ENCODE measurements at regions not wholly inside any gene's neighbourhood (a gene's known extent, or its start where the extent isn't known, plus 50 kb on each side); places are given as distances from the start of the nearest gene placed in this dataset.

DNA sequence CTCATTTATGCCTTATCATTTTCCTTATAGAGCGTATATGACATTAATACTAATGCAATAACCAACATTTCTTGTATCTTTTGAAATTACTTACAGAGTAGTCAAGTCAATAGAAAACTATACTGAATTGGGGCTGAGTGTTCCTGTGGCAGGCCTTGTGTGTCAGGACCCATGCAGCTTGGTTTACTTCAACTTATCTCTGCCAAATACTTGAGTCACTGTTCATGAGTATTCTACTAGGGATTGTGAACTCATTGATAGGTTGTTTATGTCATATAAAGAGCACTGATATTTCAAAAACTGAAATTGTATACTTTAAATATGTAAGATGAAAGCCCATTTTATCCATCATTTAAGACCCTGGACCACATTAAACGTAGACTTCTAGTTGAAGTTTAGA is 688.6 kb upstream of the SLITRK1 start:
- DNase-seq (ENCODE audit: low read depth): peak; percentile 1

DNA sequence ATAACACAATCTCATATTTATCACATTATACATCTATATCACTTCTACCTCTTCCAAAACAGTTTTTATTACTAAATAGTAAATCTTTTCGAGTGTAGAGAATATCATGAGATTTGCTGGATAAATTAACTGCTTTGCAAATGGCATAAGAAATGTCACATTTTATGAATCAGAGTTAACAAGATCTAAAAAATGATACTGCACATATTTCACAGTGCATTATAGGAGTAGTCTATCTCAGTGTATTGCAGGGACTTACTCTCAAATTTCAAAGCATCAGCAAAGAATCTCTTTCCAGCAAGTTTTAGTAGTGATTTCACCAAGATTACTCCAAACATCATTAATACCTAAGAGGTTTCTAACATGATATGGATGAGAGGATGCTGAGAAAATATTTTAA is 687.1 kb upstream of the SLITRK1 start:
- DNase-seq (ENCODE audit: low read depth): no peak

DNA sequence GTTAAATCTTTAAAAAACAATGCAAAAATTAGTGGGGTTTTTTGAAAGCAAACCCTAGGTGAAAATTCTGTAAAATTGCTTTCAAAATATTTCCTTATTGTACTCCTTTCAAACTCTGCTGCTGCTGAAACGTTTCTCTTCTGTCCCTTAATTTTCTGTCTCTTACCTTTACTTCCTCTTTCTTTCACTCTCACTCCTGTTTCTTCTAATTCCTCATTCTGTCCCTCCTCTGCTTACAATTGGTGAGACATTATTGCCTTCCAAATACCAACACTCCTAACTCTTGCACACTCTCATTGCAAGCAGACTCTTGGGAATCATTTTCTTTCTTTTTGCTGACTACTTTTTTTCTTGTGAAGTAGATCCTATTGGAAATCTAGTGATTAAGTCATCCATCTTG is 685.6 kb upstream of the SLITRK1 start:
- no peak for DNase-seq (ENCODE audit: low read depth)

DNA sequence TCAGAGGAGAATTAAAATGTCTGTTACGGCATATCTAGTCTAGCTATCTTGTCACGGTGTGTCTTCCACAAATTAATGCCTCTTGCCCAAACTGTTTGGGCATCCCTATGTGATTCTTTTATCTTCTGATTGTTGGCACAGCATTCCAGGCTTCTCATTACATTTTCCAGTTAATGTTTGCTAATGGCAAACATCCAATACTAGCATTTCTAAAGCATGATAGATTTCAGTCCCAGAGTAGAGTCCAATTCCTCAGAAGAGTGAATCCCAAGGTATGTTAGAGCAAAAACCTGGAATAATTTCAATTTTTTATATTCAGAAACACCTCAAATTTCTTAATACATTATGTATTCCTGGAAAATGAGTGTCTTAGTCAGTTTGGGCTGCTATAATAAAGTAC is 684.5 kb upstream of the SLITRK1 start:
- no peak for DNase-seq (ENCODE audit: low read depth)

DNA sequence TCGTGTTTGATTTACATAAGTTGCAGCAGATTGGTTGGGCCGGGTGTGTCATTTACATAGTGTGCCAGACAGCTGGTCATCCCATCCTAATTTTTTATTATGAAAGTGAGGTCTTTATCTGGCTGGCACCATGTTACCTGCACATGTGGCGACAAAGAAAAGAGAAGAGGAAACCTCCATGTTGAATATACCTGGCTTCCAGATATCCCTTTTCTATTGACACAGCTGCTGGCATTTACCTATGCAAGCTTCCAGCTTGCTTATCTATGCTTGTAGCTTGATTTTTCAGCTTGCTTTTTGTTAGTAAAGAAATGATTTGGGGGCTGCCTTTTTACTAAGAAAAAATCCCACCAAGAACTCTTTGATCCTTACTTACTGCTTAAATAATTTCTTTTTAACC is 681.3 kb upstream of the SLITRK1 start:
- no peak for DNase-seq (ENCODE audit: low read depth)

DNA sequence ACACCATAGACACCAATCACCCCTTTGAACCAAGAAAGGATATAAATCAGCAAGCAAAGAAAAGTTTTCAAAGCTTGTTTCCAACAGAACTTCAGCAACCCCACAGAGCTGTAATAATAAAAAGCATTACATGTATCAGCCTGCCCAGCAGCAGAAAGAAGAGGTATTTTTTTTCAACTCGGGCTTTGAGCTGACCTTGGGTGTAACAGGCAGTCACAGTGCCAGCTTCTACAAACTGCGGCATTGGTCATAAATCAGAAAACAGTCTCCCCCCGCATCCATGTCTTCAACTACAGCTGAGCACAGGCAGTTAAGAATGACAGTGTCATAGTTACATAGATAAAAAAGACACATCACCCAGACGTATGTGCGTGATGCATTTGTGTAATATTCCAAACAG is 671.0 kb upstream of the SLITRK1 start:
- no peak for DNase-seq (ENCODE audit: low read depth)

DNA sequence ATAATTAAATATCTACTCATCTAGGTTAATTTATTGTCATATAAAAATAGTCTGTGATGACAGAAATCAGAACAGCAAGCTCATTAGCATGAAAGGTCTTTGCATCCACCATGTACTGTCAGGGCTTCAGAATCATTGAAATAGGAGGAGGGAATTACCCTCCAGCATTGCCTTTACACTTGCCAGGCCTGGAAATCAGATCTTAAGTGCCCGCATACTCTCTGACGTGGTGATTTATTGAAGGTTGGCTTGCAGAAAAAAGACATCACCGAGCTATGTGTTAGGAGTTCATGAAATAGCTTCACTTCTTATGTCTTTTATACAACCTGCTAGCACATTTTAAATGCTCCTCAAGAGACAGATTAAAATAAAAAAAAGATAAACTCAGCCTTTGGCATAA is 661.7 kb upstream of the SLITRK1 start:
- DNase-seq (ENCODE audit: low read depth): no peak

DNA sequence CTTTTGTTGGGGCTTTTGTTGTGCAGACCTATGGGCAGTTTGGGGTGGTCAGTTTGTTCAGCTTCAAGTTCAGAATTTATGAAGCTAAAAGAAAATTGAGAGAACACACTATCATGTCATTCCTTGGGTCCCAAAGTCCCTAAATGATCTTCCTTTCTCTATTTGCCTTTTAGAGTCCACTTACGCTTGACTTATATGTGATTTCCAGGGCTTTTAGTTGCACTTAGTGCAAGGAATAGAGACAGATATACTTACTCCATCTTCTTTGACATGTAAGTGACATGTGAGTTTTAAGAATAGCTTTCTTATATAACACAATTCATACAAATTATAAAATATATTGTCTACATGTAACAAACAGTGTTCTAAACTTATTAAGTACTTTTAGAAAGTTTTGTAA is 660.1 kb upstream of the SLITRK1 start:
- no peak for DNase-seq (ENCODE audit: low read depth)

DNA sequence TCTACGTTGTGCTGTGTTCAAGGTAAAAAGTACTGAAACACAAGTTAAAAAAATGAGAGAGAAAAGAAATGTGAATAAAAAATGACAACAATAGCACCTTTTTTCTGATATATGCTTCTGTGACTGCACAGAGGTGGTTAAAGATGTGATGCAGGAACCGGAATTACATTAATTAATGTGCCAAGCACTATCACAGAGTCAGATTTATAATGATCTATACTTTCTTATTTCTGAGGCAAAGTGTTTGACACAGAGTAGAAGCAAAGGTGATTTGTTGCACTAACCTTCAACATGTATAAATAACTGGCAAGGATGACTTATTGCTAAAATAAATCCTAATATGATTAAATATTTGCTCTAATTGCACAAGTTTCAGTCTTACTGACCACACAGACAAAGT is 654.6 kb upstream of the SLITRK1 start:
- DNase-seq (ENCODE audit: low read depth): no peak

DNA sequence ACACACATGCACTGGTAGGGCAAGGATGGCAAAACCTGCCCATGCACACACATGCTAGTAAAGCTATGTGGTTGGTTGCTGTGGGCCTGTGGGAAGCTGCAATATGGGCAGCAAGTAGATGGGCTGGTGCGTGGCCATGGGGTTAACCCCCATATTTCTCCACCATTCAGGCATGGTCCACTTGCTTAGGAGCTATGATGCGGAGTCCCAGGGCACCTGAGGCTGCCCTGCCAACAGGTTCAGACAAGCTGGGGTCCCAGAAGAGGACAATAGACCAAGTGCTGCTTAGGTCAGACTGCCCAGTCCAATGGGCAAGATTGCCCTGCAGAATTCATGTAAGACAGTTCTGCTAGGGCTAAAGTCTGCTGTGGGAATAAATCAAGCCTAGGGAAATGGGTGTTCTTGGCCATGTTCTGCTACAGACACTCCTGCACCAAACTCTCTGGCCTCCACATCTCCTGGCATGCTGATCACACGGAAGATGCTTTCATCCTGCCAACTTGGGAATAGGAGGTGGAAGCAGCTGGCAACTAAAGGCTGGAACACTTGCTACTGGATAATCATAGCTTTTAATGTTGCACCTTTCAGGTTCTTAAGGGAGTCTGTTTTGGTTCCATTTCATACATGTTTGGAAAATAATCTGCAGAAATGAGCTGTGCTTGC is 646.3 kb upstream of the SLITRK1 start:
- no peak for DNase-seq (ENCODE audit: low read depth)

DNA sequence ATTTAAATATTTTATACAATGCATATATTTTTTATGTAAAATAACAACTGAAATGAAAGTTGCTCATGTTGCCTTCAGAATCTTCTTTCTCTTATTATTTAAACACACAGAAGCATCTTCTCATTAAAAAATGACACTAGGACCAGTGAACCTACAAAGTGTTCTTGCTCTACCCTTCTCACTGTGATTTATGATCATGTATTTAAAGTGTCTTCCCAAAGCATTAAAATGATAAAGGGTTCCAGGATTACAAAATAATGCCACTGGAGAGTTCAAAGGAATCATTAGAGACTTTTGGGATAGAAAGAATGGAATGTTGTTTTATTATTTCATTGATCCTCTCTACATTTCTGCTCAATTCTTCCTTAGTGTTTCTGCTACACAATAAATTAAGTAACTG is 643.6 kb upstream of the SLITRK1 start:
- no peak for DNase-seq (ENCODE audit: low read depth)

DNA sequence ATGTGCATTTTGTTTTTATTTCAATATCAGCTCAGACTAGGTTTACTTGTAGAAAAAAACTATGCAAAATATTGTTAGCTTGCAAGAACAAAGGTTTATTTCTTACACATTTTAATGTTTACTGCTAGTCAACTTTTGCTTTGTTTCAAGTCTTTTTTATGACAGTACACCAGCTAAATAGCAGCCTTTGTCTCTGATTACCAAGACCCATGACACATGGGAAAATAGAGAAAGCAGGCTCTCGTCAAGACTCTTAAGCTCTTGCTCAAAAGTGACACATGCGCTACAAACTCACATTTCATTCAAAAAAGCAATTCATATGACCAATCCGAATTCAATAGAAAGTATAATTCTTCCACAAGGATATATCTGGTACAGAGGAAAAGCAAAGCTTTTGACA is 642.3 kb upstream of the SLITRK1 start:
- no peak for DNase-seq (ENCODE audit: low read depth)

DNA sequence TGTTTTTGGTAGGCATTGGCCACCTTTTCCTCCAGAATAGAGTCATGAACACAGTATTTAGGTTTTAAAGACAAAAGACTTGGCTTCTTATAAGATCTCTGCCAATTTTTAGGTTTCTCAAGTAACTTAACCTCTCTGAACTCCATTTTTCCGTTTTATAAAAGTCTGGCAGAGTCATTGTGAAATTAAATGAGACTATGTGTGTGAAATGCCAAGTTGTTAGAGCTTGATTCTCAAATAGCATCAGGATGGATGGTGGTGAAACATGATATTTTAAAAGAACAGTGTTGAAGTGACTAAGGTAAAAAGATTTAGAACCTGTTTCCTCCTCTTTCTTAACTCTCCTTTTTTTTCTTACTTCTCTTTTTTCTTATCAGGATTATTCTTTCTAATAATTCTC is 617.7 kb upstream of the SLITRK1 start:
- DNase-seq (ENCODE audit: low read depth): no peak

DNA sequence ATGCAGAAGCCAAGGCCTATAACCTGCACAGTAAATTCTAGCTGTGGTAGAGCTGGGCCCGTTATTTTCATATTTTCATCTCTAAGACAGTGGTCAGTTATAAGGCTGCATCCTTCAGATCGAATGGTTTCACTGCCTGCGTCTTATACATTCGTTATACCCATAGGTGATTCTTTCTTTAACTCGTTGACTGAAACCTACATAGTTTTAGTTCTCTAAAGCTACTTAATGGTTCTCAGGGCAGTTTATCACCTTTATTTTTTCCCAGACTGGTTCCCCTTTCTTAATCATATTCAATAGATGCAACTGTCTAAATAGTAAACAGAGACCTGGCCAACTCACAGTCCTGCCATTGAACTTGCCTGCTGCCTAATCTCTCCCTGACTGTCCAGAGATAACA is 615.3 kb upstream of the SLITRK1 start:
- no peak for DNase-seq (ENCODE audit: low read depth)

DNA sequence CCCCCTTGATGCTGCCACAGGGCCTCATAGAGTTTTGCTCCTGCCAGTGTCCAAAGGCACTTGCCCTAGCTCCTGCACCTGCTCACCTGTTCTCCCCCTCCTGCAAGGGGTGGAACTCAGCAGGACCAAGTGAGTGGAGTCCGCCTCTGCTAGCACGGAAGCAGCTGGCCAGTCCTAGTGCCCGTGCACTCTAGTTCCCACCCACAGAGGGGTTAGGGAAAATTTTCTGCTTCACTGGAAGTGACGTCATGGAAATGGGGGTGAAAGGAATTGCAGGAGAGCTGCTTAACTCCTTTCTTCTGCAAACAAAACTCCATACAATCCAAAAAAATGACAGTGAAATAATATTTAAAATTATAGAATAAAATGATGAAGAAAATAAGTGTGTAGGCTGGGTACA is 609.7 kb upstream of the SLITRK1 start:
- no peak for DNase-seq (ENCODE audit: low read depth)

DNA sequence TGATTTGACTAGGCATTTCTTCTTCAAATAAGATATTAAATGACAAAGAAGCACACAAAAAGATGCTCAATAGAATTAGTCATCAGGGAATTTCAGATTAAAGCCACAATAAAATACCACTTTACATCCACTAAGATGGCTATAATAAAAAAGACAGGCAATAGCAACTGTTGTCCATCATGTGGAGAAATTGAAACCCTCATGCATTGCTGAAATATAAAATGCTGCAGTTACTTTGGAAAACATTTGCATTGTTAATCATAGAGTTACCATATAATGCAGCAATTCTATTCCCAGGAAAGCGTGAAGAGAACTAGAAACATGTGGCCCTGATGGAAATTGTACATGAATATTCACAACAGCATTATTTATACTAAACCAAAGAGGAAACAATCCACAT is 605.5 kb upstream of the SLITRK1 start:
- no peak for DNase-seq (ENCODE audit: low read depth)

DNA sequence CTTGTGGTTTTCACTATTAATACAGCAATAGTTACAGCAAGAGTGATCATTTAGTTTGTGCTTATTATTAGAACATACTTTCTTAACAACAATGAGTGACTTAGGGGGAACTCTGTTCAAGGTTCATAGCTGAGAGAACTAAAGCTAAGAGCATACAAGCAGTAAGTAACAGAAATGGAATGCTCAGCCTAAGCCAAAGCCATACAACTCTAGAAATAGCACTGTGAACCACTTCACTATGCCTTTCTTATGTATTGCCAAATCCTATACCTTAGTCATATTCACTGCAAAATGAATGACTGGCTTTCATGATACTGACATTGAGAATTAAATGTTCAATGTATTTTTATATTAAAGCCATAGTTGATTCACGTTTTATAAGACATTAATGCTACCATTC is 599.7 kb upstream of the SLITRK1 start:
- DNase-seq (ENCODE audit: low read depth): peak; percentile 57

DNA sequence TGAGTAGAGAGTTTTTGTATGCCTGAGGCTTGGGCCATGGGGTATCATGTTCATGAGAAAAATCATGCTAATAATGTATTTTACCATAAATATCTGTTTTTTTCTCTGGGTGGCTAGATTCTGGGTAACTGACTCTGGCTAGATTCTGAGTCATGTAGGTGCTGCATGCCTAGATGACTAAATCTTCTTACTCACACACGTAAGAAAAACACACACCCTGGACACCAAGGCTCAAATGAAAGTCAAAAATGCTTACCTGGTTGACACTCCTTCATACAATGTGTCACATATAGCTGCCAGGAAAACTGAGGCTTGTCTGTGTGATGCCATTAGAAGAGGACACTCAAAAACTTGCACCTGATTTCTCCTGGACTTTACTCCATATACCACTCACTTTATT is 597.4 kb upstream of the SLITRK1 start:
- DNase-seq (ENCODE audit: low read depth): peak; percentile 2

DNA sequence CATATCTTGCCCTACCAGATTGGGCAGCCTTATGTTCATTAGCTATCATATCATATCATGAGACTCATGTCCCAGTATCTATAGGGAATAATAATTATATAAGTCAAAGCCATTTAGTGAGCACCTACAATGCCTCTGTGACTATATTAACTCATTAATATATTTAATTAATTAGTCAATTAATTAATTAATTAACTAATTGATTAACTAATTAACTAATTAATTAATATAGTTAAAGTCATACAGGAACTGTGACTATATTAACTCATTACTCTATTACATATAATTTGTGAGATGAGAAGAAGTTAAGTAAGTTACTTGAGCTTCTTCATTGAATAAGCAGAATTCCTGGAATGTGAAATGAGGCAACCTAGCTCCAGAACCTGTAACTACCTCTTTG is 588.3 kb upstream of the SLITRK1 start:
- no peak for DNase-seq (ENCODE audit: low read depth)

DNA sequence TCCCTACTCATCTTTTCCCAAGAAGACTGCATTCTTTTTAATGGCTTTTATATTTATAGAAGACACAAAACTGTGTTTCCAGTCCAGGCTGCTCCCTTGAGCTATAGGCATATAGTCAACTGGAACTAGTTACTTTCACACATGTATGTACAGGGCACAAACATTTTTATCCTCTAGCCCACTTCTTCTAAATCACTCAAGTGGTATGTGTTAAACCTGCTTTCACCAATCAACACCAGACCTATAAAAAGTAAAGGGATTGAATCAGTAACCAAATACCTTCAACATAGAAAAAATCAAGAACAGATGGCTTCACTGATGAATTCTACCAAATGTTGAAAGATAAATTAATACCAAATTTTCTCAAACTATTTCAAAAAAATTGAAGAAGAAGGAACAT is 584.2 kb upstream of the SLITRK1 start:
- no peak for DNase-seq (ENCODE audit: low read depth)

DNA sequence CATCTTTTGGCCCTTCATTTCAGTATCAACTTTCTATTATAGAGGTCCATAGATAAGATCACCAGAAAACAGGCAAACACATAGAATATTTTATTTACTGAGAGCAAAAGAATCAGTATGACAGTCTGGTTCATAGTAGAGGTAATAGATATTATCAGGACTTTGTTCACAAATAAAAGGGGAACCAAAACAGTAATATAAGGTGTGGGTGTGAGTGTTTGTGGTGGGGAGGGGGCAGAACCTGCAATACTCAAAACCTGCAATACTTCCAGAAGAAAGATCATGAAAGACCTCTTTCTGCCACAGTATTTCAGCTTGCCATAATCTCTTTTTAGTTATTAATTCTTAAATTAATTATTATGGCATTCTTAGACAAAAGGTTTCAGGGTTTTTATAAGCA is 578.7 kb upstream of the SLITRK1 start:
- no peak for DNase-seq (ENCODE audit: low read depth)

DNA sequence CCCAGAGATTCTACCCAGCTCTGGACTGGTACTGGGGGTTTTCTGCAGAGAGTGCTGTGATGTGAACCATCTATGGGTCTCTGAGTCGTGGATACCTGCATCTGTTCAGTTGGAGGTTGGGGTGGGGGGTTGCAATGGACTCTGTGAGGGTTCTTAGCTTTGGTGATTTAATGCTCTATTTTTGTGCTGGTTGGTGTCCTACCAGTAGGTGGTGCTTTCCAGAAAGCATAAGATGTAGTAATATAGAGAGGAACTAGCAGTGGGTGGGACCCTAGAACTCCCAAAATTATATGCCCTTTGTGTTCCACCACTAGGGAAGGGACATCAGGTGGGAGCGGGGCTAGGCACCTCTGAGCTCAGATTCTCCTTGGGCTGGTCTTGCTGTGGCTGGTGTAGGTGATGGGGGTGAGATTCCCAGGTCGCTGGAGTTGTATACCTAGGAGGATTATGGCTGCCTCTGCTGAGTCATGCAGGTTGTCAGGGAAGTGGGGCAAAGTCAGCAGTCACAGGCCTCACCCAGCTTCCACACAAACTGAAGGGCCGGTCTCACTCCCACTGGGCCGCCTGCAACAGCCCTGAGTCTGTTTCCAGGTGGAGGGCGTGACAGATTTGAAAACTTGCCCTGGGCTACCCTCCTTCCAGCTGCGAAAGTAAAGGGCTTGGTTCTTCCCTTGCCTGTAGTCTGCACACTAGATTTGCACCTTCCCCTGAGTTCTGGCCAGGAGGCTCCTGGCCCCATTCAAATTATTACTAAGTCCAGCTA is 573.0 kb upstream of the SLITRK1 start:
- DNase-seq (ENCODE audit: low read depth): no peak

DNA sequence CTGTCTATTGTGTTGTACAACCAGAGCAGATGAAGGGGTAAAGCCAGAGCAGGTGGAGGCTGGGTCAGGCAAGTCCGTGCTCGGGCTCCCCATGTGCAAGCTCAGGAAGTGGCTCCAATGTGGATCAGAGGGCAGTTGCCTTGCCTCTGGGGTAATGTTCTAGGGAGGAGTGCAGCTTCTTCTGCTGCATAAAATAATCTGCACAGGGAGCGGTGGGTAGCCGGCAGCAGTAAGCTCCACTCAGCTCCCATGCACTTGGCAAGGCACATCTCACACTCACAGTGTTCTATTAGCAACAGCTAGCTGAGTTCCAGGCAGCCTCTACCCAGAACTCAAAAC is 565.3 kb upstream of the SLITRK1 start:
- DNase-seq (ENCODE audit: low read depth): no peak

DNA sequence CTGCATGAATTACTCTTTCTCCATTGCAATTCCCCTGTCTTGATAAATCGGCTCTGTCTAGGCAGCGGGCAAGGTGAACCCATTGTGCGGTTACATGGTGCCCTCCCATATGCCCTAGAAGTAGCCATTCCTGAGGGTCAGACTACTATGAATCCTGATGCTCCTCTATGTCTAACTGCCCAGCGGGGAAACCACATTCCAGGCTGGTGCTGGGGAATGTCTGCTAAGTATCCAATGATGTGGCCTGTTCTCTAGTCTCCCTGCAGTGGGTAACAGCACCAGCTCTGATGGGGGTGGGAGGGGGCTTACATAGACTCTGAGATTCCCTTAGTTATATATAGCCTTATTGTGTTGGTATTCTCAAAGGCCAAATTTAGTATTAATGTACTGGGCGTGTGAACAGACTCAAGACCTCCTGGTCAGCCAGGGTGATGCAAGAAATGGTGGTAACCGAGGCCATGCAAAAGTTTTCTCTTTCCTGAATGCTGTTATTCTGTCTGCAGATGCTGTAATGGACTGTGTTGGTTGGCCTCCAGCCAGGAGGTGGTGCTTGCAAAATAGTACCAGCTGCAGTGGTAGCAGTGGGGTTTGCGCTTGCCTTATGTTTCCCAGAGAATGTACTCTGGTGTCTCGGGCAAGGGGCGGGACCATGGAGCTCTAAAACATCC is 564.8 kb upstream of the SLITRK1 start:
- DNase-seq (ENCODE audit: low read depth): no peak
